GM23338 (cell line): ENCODE measurements at regions not wholly inside any gene's neighbourhood (a gene's known extent, or its start where the extent isn't known, plus 50 kb on each side); places are given as distances from the start of the nearest gene placed in this dataset.

Experiments used
- ATAC-seq: fragments of 200-7000 bp; cut with Tn5 transposase; 3 replicates; pipeline ENCODE4 v1.9.1; 2020
- DNase-seq: peaks from one replicate; pipeline ENCODE4 v3.0.0-alpha.2; 2015; ENCODE audit warnings: low spot score
- H2AFZ ChIP-seq: fragments of 200-600 bp; sonication (generic); 2 replicates; pipeline ENCODE4 v1.8.0; 2016; ENCODE audit warnings: antibody characterized with exemption, mild to moderate bottlenecking, moderate library complexity
- H3F3A ChIP-seq: fragments of 200-600 bp; sonication (generic); replicated peaks from 2 replicates; pipeline ENCODE4 v1.8.0; 2017; ENCODE audit warnings: antibody characterized with exemption, mixed run types, low read depth
- H3K27ac ChIP-seq: fragments of 200-600 bp; sonication (generic); 2 replicates; pipeline ENCODE4 v1.6.1; 2016; ENCODE audit warnings: low read depth
- H3K27me3 ChIP-seq: fragments of 200-600 bp; sonication (generic); 2 replicates; pipeline ENCODE4 v1.8.0; 2016; ENCODE audit warnings: mild to moderate bottlenecking, mixed run types, moderate library complexity; ENCODE audit not compliant: insufficient read depth
- H3K36me3 ChIP-seq: fragments of 200-600 bp; sonication (generic); 2 replicates; pipeline ENCODE4 v1.8.0; 2016; ENCODE audit warnings: mild to moderate bottlenecking; ENCODE audit not compliant: insufficient read depth
- H3K4me1 ChIP-seq: fragments of 200-600 bp; sonication (generic); 2 replicates; pipeline ENCODE4 v1.8.0; 2016; ENCODE audit warnings: mild to moderate bottlenecking, moderate library complexity; ENCODE audit not compliant: insufficient read depth
- H3K4me2 ChIP-seq: fragments of 200-600 bp; sonication (generic); 2 replicates; pipeline ENCODE4 v1.7.1; 2017; ENCODE audit warnings: mixed run types
- H3K4me3 ChIP-seq: fragments of 200-600 bp; sonication (generic); 2 replicates; pipeline ENCODE4 v1.6.1; 2016; ENCODE audit warnings: mixed run types
- H3K79me2 ChIP-seq: fragments of 200-600 bp; sonication (generic); replicated peaks from 2 replicates; pipeline ENCODE4 v1.8.0; 2017; ENCODE audit warnings: mild to moderate bottlenecking; ENCODE audit not compliant: insufficient read depth
- H3K9me2 ChIP-seq: fragments of 200-600 bp; sonication (generic); 2 replicates; pipeline ENCODE4 v1.8.0; 2017; ENCODE audit not compliant: insufficient read depth
- H4K20me1 ChIP-seq: fragments of 200-600 bp; sonication (generic); replicated peaks from 2 replicates; pipeline ENCODE4 v1.8.0; 2017; ENCODE audit warnings: mild to moderate bottlenecking; ENCODE audit not compliant: insufficient read depth
- H3K27ac Mint-ChIP-seq: 2 replicates; pipeline ENCODE4 v1.8.0; 2020; ENCODE audit warnings: inconsistent platforms, mild to moderate bottlenecking, moderate library complexity, mixed read lengths
- H3K27me3 Mint-ChIP-seq: 3 replicates; pipeline ENCODE4 v1.8.0; 2022; ENCODE audit warnings: low read depth, mild to moderate bottlenecking, moderate library complexity, mixed read lengths, inconsistent platforms; ENCODE audit not compliant: insufficient read depth, poor library complexity
- H3K36me3 Mint-ChIP-seq: 3 replicates; pipeline ENCODE4 v1.8.0; 2021; ENCODE audit warnings: low read depth, mild to moderate bottlenecking, inconsistent platforms, moderate library complexity, mixed read lengths
- H3K4me1 Mint-ChIP-seq: 3 replicates; pipeline ENCODE4 v1.8.0; 2020; ENCODE audit warnings: mild to moderate bottlenecking, inconsistent platforms, mixed read lengths
- H3K4me3 Mint-ChIP-seq: 3 replicates; pipeline ENCODE4 v1.8.0; 2021; ENCODE audit warnings: moderate library complexity, mild to moderate bottlenecking, inconsistent platforms, mixed read lengths
- H3K9me3 Mint-ChIP-seq: 3 replicates; pipeline ENCODE4 v1.8.0; 2020; ENCODE audit warnings: moderate library complexity, mild to moderate bottlenecking, inconsistent platforms, mixed read lengths
- CREB1 ChIP-seq: fragments of 250-450 bp; sonication (Bioruptor Pico); IDR thresholded peaks from 2 replicates; pipeline ENCODE4 v1.5.0; 2020; ENCODE audit warnings: low read depth, mild to moderate bottlenecking, moderate library complexity
- CTCF ChIP-seq, 2 experiments: fragments of 200-600 bp in 1 of 2; sonication (generic) in 1 of 2; conservative IDR thresholded peaks; 2 replicates each; pipeline versions ENCODE4 v1.5.1 to v1.6.1; 2016 to 2017; ENCODE audit warnings: antibody characterized with exemption in 2 of 2, low read depth in 2 of 2, mild to moderate bottlenecking in 2 of 2, moderate library complexity in 1 of 2
- ETS1 ChIP-seq: IDR thresholded peaks from 2 replicates; pipeline ENCODE4 v1.6.1; 2016; ENCODE audit warnings: antibody characterized with exemption
- EZH2 ChIP-seq: fragments of 200-600 bp; sonication (generic); IDR thresholded peaks from one replicate; pipeline ENCODE4 v1.8.0; 2017; ENCODE audit warnings: antibody characterized with exemption, mild to moderate bottlenecking, low read depth; ENCODE audit not compliant: unreplicated experiment
- EZH2phosphoT487 ChIP-seq: fragments of 200-600 bp; sonication (generic); IDR thresholded peaks from one replicate; pipeline ENCODE4 v1.8.1; 2018; ENCODE audit warnings: antibody characterized with exemption; ENCODE audit not compliant: unreplicated experiment
- JUNB ChIP-seq: IDR thresholded peaks from one replicate; pipeline ENCODE4 v1.6.1; 2016; ENCODE audit warnings: antibody characterized with exemption; ENCODE audit not compliant: unreplicated experiment
- NANOG ChIP-seq: IDR thresholded peaks from 2 replicates; pipeline ENCODE4 v1.6.1; 2016; ENCODE audit warnings: antibody characterized with exemption, borderline replicate concordance
- POLR2AphosphoS5 ChIP-seq: IDR thresholded peaks from 2 replicates; pipeline ENCODE4 v1.6.1; 2016; ENCODE audit warnings: antibody characterized with exemption, low read depth
- REST ChIP-seq: IDR thresholded peaks from one replicate; pipeline ENCODE4 v1.6.1; 2018; ENCODE audit warnings: antibody characterized with exemption; ENCODE audit not compliant: unreplicated experiment
- STAT1 ChIP-seq: IDR thresholded peaks from one replicate; pipeline ENCODE4 v1.6.1; 2016; ENCODE audit warnings: antibody characterized with exemption; ENCODE audit not compliant: unreplicated experiment
- ZNF114 ChIP-seq: fragments of 250-450 bp; sonication (Bioruptor Pico); IDR thresholded peaks from 2 replicates; pipeline ENCODE4 v1.5.0; 2020; ENCODE audit warnings: mild to moderate bottlenecking, moderate library complexity
- ZNF331 ChIP-seq: fragments of 250-450 bp; sonication (Bioruptor Pico); IDR thresholded peaks from 2 replicates; pipeline ENCODE4 v1.5.0; 2020; ENCODE audit warnings: low read depth, mild to moderate bottlenecking, moderate library complexity
- ZNF462 ChIP-seq: fragments of 250-450 bp; sonication (Bioruptor Pico); IDR thresholded peaks from 2 replicates; pipeline ENCODE4 v1.5.0; 2020; ENCODE audit warnings: mild to moderate bottlenecking, moderate library complexity

GRCh38 chr9:111263116-111263515 is 66.9 kb downstream of the OR2K2 start:
- no peak for DNase-seq
- Histone ChIP-seq H4K20me1 (no peaks in the 10 kb centered on the region), H3K4me1 (no peaks in the 10 kb centered on the region), H3K27me3 (no peaks in the 10 kb centered on the region), H3K36me3 (peaks cover 6% of the 10 kb centered on the region; the same call in 1 of the 2 replicates), H3K4me2 (no peak overlapping the region), H3F3A (no peaks in the 10 kb centered on the region), H2AFZ (peak overlapping the region; percentile 56), H3K79me2 (no peaks in the 10 kb centered on the region), H3K27ac (no peak overlapping the region), H3K9me2 (no peaks in the 10 kb centered on the region; the same call in 1 of the 2 replicates), H3K4me3 (no peak overlapping the region)
- Mint-ChIP-seq H3K27me3 (no peaks in the 10 kb centered on the region), H3K4me1 (no peaks in the 10 kb centered on the region), H3K36me3 (peaks cover 23% of the 10 kb centered on the region; the same call in 2 of the 3 replicates), H3K27ac (no peak overlapping the region), H3K4me3 (no peak overlapping the region), H3K9me3 (peaks cover 31% of the 10 kb centered on the region)
- TF ChIP-seq POLR2AphosphoS5 (no peak), ETS1 (no peak), CTCF (conservative IDR thresholded peaks at IDR 0.05; ENCODE audit: low read depth in 2 of 2) (no peak), EZH2phosphoT487 (no peak), STAT1 (no peak), NANOG (no peak), ZNF114 (no peak), ZNF331 (CRISPR knock-in tag) (no peak), JUNB (no peak), ZNF462 (CRISPR knock-in tag) (no peak), EZH2 (no peak), CREB1 (no peak), REST (no peak)
- ATAC-seq: no peak
